K562 (cell line): ENCODE measurements at regions not wholly inside any gene's neighbourhood (a gene's known extent, or its start where the extent isn't known, plus 50 kb on each side); places are given as distances from the start of the nearest gene placed in this dataset.

Source experiments
- CEBPG ChIP-seq, 3 experiments: fragments of 200-800 bp in 1 of 3; sonication (Bioruptor generic) in 1 of 3; sonication (generic) in 1 of 3; formaldehyde crosslinking in 1 of 3; IDR thresholded peaks in 2 of 3; conservative IDR thresholded peaks in 1 of 3; 2 replicates each; pipeline versions ENCODE4 v1.6.1 to v1.8.0; 2016 to 2022; ENCODE audit warnings: missing compliant biosample characterization in 2 of 3, missing genetic modification characterization in 2 of 3, mild to moderate bottlenecking in 1 of 3, missing genetic modification reagents in 1 of 3
- EP400 ChIP-seq: fragments of 450-650 bp; IDR thresholded peaks from 2 replicates; pipeline ENCODE4 v1.6.1; 2017; ENCODE audit warnings: antibody characterized with exemption, mild to moderate bottlenecking, moderate library complexity
- ETV1 ChIP-seq: fragments of 450-650 bp; conservative IDR thresholded peaks from 2 replicates; pipeline ENCODE4 v1.6.1; 2016; ENCODE audit warnings: missing genetic modification characterization, control low read depth, low read depth, missing compliant biosample characterization
- GATAD2B ChIP-seq: fragments of 450-650 bp; IDR thresholded peaks from 2 replicates; pipeline ENCODE4 v1.6.1; 2017; ENCODE audit warnings: mild to moderate bottlenecking, borderline replicate concordance
- ILF3 ChIP-seq: fragments of 450-650 bp; IDR thresholded peaks from 2 replicates; pipeline ENCODE4 v1.6.1; 2018; ENCODE audit warnings: antibody characterized with exemption, mild to moderate bottlenecking, moderate library complexity, borderline replicate concordance
- IRF2 ChIP-seq: sonication (generic); formaldehyde crosslinking; IDR thresholded peaks from 2 replicates; pipeline ENCODE4 v1.8.1; 2022; ENCODE audit warnings: mild to moderate bottlenecking, missing genetic modification reagents
- KAT8 ChIP-seq: fragments of 450-650 bp; IDR thresholded peaks from 2 replicates; pipeline ENCODE4 v1.6.1; 2016; ENCODE audit warnings: low read depth, mild to moderate bottlenecking
- KLF13 ChIP-seq: fragments of 450-650 bp; IDR thresholded peaks from 2 replicates; pipeline ENCODE4 v1.6.1; 2016; ENCODE audit warnings: missing genetic modification characterization, low read depth, mild to moderate bottlenecking, missing compliant biosample characterization, moderate library complexity, borderline replicate concordance
- NFRKB ChIP-seq: fragments of 450-650 bp; IDR thresholded peaks from 2 replicates; pipeline ENCODE4 v1.6.1; 2016; ENCODE audit warnings: low read depth
- PRPF4 ChIP-seq: fragments of 200-400 bp; formaldehyde crosslinking; IDR thresholded peaks from one replicate; pipeline ENCODE4 v1.6.1; 2017; ENCODE audit warnings: low read length, low read depth, mild to moderate bottlenecking; ENCODE audit not compliant: insufficient read depth, poor library complexity, severe bottlenecking
- RBM22 ChIP-seq: fragments of 200-400 bp; formaldehyde crosslinking; IDR thresholded peaks from 2 replicates; pipeline ENCODE4 v1.6.1; 2018; ENCODE audit warnings: low read length, low read depth; ENCODE audit not compliant: poor library complexity, severe bottlenecking
- SUPT5H ChIP-seq: fragments of 450-650 bp; IDR thresholded peaks from 2 replicates; pipeline ENCODE4 v1.6.1; 2016
- TFAM ChIP-seq: fragments of 250-450 bp; sonication (Bioruptor Pico); conservative IDR thresholded peaks from 2 replicates; pipeline ENCODE4 v1.5.0; 2021; ENCODE audit warnings: mild to moderate bottlenecking, moderate library complexity
- ZNF239 ChIP-seq: fragments of 250-450 bp; sonication (Bioruptor Pico); IDR thresholded peaks from 2 replicates; pipeline ENCODE4 v1.4.0; 2020; ENCODE audit warnings: mild to moderate bottlenecking
- TF ChIP-seq, protein P1 (sequence below): fragments of 450-650 bp; IDR thresholded peaks from 2 replicates; pipeline ENCODE4 v1.6.1; 2018; ENCODE audit warnings: mild to moderate bottlenecking, low read depth; ENCODE audit not compliant: partially characterized antibody
- TF ChIP-seq, protein P2 (sequence below): IDR thresholded peaks from 2 replicates; pipeline ENCODE4 v1.6.1; 2016; ENCODE audit warnings: missing genetic modification characterization, missing compliant biosample characterization
- TF ChIP-seq, protein P3 (sequence below): fragments of 450-650 bp; IDR thresholded peaks from 2 replicates; pipeline ENCODE4 v1.6.1; 2017; ENCODE audit warnings: antibody characterized with exemption
- TF ChIP-seq, protein P4 (sequence below), 2 experiments: IDR thresholded peaks; 2 replicates each; pipeline ENCODE4 v1.6.1; 2011; ENCODE audit warnings: borderline replicate concordance in 1 of 2, control low read depth in 1 of 2, low read depth in 1 of 2, low read length in 1 of 2, mild to moderate bottlenecking in 1 of 2, mixed read lengths in 1 of 2, moderate library complexity in 1 of 2; ENCODE audit not compliant: insufficient read depth in 1 of 2, insufficient read length in 1 of 2, poor library complexity in 1 of 2, severe bottlenecking in 1 of 2; ENCODE audit errors: extremely low read depth in 1 of 2
- TF ChIP-seq, protein P5 (sequence below): fragments of 450-650 bp; formaldehyde crosslinking; IDR thresholded peaks from 2 replicates; pipeline ENCODE4 v1.4.0; 2020; ENCODE audit warnings: mild to moderate bottlenecking, moderate library complexity

DNA sequence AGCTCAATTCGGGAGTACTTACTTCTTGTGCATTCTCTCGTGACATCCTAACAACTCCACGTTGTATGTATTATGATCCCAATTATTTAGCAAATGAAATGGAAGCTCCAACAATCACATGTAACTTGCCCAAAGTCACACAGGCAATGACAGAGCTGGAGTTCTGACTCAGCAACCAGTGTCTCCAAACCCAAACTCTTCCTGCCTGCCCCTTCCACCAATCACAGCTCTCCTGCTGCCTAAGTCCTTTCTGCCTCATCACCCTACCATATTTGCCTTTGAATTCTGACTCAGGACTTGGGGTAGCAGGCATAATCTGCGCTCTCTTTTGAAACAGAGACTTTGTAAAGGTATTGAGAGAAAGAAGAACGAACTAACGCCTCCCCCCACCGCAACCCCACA lies 245.2 kb upstream of the MAF start (continued):
- TF ChIP-seq, protein P1, sequence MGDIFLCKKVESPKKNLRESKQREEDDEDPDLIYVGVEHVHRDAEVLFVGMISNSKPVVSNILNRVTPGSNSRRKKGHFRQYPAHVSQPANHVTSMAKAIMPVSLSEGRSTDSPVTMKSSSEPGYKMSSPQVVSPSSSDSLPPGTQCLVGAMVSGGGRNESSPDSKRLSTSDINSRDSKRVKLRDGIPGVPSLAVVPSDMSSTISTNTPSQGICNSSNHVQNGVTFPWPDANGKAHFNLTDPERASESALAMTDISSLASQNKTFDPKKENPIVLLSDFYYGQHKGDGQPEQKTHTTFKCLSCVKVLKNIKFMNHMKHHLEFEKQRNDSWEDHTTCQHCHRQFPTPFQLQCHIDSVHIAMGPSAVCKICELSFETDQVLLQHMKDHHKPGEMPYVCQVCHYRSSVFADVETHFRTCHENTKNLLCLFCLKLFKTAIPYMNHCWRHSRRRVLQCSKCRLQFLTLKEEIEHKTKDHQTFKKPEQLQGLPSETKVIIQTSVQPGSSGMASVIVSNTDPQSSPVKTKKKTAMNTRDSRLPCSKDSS: no peak
- TF ChIP-seq, protein P2, sequence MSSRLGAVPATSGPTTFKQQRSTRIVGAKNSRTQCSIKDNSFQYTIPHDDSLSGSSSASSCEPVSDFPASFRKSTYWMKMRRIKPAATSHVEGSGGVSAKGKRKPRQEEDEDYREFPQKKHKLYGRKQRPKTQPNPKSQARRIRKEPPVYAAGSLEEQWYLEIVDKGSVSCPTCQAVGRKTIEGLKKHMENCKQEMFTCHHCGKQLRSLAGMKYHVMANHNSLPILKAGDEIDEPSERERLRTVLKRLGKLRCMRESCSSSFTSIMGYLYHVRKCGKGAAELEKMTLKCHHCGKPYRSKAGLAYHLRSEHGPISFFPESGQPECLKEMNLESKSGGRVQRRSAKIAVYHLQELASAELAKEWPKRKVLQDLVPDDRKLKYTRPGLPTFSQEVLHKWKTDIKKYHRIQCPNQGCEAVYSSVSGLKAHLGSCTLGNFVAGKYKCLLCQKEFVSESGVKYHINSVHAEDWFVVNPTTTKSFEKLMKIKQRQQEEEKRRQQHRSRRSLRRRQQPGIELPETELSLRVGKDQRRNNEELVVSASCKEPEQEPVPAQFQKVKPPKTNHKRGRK (tag): no peak
- TF ChIP-seq CEBPG (CRISPR knock-in tag; IDR thresholded peaks at IDR 0.05) (no peak), CEBPG (tag; conservative IDR thresholded peaks at IDR 0.05 in 1 of 2, IDR thresholded peaks at IDR 0.05 in 1 of 2) (no peak), SUPT5H (peak; percentile 76), KAT8 (no peak), ILF3 (no peak), IRF2 (CRISPR knock-in tag) (no peak), PRPF4 (no peak), ETV1 (no peak), ZNF239 (CRISPR knock-in tag) (no peak), GATAD2B (0 out of 2 replicates have a peak, but pooled peaks have one; percentile 71), EP400 (peak; percentile 70), NFRKB (peak; percentile 59; the same call in 1 of the 2 replicates), TFAM (CRISPR knock-in tag) (no peak), RBM22 (no peak), KLF13 (tag) (no peak)
- TF ChIP-seq, protein P3, sequence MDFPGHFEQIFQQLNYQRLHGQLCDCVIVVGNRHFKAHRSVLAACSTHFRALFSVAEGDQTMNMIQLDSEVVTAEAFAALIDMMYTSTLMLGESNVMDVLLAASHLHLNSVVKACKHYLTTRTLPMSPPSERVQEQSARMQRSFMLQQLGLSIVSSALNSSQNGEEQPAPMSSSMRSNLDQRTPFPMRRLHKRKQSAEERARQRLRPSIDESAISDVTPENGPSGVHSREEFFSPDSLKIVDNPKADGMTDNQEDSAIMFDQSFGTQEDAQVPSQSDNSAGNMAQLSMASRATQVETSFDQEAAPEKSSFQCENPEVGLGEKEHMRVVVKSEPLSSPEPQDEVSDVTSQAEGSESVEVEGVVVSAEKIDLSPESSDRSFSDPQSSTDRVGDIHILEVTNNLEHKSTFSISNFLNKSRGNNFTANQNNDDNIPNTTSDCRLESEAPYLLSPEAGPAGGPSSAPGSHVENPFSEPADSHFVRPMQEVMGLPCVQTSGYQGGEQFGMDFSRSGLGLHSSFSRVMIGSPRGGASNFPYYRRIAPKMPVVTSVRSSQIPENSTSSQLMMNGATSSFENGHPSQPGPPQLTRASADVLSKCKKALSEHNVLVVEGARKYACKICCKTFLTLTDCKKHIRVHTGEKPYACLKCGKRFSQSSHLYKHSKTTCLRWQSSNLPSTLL: no peak
- TF ChIP-seq, protein P4, sequence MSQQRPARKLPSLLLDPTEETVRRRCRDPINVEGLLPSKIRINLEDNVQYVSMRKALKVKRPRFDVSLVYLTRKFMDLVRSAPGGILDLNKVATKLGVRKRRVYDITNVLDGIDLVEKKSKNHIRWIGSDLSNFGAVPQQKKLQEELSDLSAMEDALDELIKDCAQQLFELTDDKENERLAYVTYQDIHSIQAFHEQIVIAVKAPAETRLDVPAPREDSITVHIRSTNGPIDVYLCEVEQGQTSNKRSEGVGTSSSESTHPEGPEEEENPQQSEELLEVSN (IDR thresholded peaks at IDR 0.05; ENCODE audit: borderline replicate concordance in 1 of 2, extremely low read depth in 1 of 2, insufficient read depth in 1 of 2, insufficient read length in 1 of 2, low read depth in 1 of 2, low read length in 1 of 2, poor library complexity in 1 of 2, severe bottlenecking in 1 of 2): peak; percentile 51 to 68
- TF ChIP-seq, protein P5, sequence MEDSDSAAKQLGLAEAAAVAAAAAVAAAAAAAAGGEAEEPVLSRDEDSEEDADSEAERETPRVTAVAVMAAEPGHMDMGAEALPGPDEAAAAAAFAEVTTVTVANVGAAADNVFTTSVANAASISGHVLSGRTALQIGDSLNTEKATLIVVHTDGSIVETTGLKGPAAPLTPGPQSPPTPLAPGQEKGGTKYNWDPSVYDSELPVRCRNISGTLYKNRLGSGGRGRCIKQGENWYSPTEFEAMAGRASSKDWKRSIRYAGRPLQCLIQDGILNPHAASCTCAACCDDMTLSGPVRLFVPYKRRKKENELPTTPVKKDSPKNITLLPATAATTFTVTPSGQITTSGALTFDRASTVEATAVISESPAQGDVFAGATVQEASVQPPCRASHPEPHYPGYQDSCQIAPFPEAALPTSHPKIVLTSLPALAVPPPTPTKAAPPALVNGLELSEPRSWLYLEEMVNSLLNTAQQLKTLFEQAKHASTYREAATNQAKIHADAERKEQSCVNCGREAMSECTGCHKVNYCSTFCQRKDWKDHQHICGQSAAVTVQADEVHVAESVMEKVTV (CRISPR knock-in tag): no peak
